GM12891 (cell line): ENCODE measurements at regions not wholly inside any gene's neighbourhood (a gene's known extent, or its start where the extent isn't known, plus 50 kb on each side); places are given as distances from the start of the nearest gene placed in this dataset.

Experiments
- POLR2A ChIP-seq: IDR thresholded peaks from 2 replicates; pipeline ENCODE4 v1.6.1; 2011; ENCODE audit warnings: low read depth, low read length, control low read depth
- TAF1 ChIP-seq: IDR thresholded peaks from 2 replicates; pipeline ENCODE4 v1.6.1; 2011; ENCODE audit warnings: low read depth, low read length, control low read depth

- TF ChIP-seq POLR2A (no peak), TAF1 (no peak)
Measured at GRCh38 chr14:56002342-56002741, 115.9 kb upstream of the PELI2 start.
